SK-N-MC (cell line): ENCODE measurements at regions not wholly inside any gene's neighbourhood (a gene's known extent, or its start where the extent isn't known, plus 50 kb on each side); places are given as distances from the start of the nearest gene placed in this dataset.

Experiments used
- EZH2 ChIP-seq: fragments of 200-600 bp; sonication (generic); IDR thresholded peaks from one replicate; pipeline ENCODE4 v1.6.1; 2017; ENCODE audit warnings: antibody characterized with exemption
- FOXP2 ChIP-seq: optimal IDR thresholded peaks from 2 replicates; pipeline ENCODE3; 2011; ENCODE audit warnings: mild to moderate bottlenecking, moderate library complexity; ENCODE audit not compliant: insufficient read depth; ENCODE audit errors: extremely low read length, control extremely low read depth
- POLR2AphosphoS5 ChIP-seq: IDR thresholded peaks from 2 replicates; pipeline ENCODE4 v1.6.1; 2012; ENCODE audit warnings: mild to moderate bottlenecking, low read depth, low read length, borderline replicate concordance

DNA sequence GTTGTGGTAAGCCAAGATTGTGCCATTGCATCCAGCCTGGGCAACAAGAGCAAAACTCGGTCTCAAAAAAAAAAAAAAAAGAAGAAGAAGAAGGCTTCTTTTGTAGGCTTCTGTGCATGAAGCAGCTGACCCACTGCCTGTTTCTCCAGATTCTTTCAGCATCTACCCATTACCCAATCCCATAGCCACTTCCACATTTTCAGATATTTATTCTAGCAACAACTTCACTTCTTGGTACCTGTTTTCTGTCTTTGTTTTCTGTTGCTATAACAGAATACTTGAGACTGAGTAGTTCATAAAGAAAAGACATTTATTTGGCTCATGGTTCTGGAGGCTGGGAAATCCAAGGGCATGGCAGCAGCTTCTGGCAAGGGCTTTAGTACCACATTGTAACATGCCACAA, 95.3 kb upstream of the SGK1 start:
- TF ChIP-seq POLR2AphosphoS5 (no peak), EZH2 (no peak), FOXP2 (no peak)
